ENCODE measurements at regions not wholly inside any gene's neighbourhood (a gene's known extent, or its start where the extent isn't known, plus 50 kb on each side); places are given as distances from the start of the nearest gene placed in this dataset.

GRCh38 chr4:181043486-181043885 lies 1199.7 kb upstream of the TENM3 start:
- Histone ChIP-seq H3K27me3 (no peaks in the 10 kb centered on the region), H3K36me3 (no peaks in the 10 kb centered on the region), H3K4me3 (ENCODE audit: low read depth, low read length) (no peak overlapping the region), H3K9me3 (no peaks in the 10 kb centered on the region), H3K4me1 (no peaks in the 10 kb centered on the region)
- no peak for DNase-seq
- TF ChIP-seq, protein P1, sequence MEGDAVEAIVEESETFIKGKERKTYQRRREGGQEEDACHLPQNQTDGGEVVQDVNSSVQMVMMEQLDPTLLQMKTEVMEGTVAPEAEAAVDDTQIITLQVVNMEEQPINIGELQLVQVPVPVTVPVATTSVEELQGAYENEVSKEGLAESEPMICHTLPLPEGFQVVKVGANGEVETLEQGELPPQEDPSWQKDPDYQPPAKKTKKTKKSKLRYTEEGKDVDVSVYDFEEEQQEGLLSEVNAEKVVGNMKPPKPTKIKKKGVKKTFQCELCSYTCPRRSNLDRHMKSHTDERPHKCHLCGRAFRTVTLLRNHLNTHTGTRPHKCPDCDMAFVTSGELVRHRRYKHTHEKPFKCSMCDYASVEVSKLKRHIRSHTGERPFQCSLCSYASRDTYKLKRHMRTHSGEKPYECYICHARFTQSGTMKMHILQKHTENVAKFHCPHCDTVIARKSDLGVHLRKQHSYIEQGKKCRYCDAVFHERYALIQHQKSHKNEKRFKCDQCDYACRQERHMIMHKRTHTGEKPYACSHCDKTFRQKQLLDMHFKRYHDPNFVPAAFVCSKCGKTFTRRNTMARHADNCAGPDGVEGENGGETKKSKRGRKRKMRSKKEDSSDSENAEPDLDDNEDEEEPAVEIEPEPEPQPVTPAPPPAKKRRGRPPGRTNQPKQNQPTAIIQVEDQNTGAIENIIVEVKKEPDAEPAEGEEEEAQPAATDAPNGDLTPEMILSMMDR (IDR thresholded peaks at IDR 0.05; ENCODE audit: low read depth, low read length) = no peak

DNA sequence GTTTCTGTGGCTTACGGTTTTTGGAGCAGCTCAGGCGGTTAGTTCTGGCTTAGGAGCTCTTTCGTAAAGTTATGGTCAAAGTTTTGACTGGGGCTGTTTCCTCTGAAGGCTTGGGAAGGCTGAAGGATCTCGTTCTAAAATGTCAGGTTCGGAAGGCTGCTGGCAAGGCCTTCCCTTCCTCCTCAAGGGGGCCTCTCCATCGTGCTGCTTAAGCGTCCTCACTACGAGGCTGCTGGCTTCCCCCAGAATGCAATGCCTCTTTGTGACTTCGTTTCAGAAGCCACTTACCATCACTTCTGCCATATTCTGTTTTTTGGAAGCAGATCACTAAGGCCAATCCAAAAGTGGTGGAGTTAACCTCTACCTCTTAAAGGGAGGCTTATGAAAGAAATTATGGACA lies 1196.4 kb upstream of the TENM3 start:
- Histone ChIP-seq H3K4me1 (peaks cover 2% of the 10 kb centered on the region; the same call in 1 of the 2 replicates), H3K36me3 (no peaks in the 10 kb centered on the region), H3K27me3 (no peaks in the 10 kb centered on the region), H3K4me3 (ENCODE audit: low read depth, low read length) (no peak overlapping the region), H3K9me3 (no peaks in the 10 kb centered on the region)
- no peak for DNase-seq
- TF ChIP-seq, protein P1 (IDR thresholded peaks at IDR 0.05; ENCODE audit: low read depth, low read length) = no peak

GRCh38 chr4:181051931-181052330 lies 1191.3 kb upstream of the TENM3 start:
- peaks cover 4% of the 10 kb centered on the region; the same call in 1 of the 2 replicates for H3K4me1 ChIP-seq
- no peak overlapping the region for H3K4me3 ChIP-seq (ENCODE audit: low read depth, low read length)
- no peaks in the 10 kb centered on the region for H3K36me3 ChIP-seq
- DNase-seq = no peak
- no peaks in the 10 kb centered on the region for H3K27me3 ChIP-seq
- no peaks in the 10 kb centered on the region for H3K9me3 ChIP-seq
- TF ChIP-seq, protein P1 (IDR thresholded peaks at IDR 0.05; ENCODE audit: low read depth, low read length) = no peak

- H3K9me3 ChIP-seq = no peaks in the 10 kb centered on the region
- H3K4me3 ChIP-seq (ENCODE audit: low read depth, low read length) = no peak overlapping the region
- TF ChIP-seq, protein P1 (IDR thresholded peaks at IDR 0.05; ENCODE audit: low read depth, low read length) = no peak
- H3K27me3 ChIP-seq = no peaks in the 10 kb centered on the region
- H3K36me3 ChIP-seq = no peaks in the 10 kb centered on the region
- peaks cover 14% of the 10 kb centered on the region for H3K4me1 ChIP-seq
- DNase-seq = no peak
These were observed 1181.4 kb upstream of the TENM3 start for GRCh38 chr4:181061787-181062186.

GRCh38 chr4:181063212-181063611 lies 1180.0 kb upstream of the TENM3 start:
- H3K36me3 ChIP-seq = no peaks in the 10 kb centered on the region
- TF ChIP-seq, protein P1 (IDR thresholded peaks at IDR 0.05; ENCODE audit: low read depth, low read length) = no peak

GRCh38 chr4:181077341-181077740 lies 1165.9 kb upstream of the TENM3 start:
- H3K9me3 ChIP-seq = no peaks in the 10 kb centered on the region
- H3K4me1 ChIP-seq = peaks cover 6% of the 10 kb centered on the region; the same call in 1 of the 2 replicates
- H3K36me3 ChIP-seq = no peaks in the 10 kb centered on the region
- H3K27me3 ChIP-seq = no peaks in the 10 kb centered on the region
- H3K4me3 ChIP-seq (ENCODE audit: low read depth, low read length) = no peak overlapping the region
- DNase-seq = no peak
- TF ChIP-seq, protein P1 (IDR thresholded peaks at IDR 0.05; ENCODE audit: low read depth, low read length) = no peak

More at GRCh38 chr4:181063212-181063611, 1180.0 kb upstream of the TENM3 start:
- no peak overlapping the region for H3K4me3 ChIP-seq (ENCODE audit: low read depth, low read length)
- H3K9me3 ChIP-seq = no peaks in the 10 kb centered on the region
- no peaks in the 10 kb centered on the region for H3K27me3 ChIP-seq
- peaks cover 14% of the 10 kb centered on the region for H3K4me1 ChIP-seq
- no peak for DNase-seq
